ENCODE measurements at regions not wholly inside any gene's neighbourhood (a gene's known extent, or its start where the extent isn't known, plus 50 kb on each side); places are given as distances from the start of the nearest gene placed in this dataset.

GRCh38 chr9:134235366-134235765, 71.0 kb upstream of the RNU6ATAC start:
- TF ChIP-seq POLR2A (IDR thresholded peaks at IDR 0.05) = no peak
- TF ChIP-seq, protein P1, sequence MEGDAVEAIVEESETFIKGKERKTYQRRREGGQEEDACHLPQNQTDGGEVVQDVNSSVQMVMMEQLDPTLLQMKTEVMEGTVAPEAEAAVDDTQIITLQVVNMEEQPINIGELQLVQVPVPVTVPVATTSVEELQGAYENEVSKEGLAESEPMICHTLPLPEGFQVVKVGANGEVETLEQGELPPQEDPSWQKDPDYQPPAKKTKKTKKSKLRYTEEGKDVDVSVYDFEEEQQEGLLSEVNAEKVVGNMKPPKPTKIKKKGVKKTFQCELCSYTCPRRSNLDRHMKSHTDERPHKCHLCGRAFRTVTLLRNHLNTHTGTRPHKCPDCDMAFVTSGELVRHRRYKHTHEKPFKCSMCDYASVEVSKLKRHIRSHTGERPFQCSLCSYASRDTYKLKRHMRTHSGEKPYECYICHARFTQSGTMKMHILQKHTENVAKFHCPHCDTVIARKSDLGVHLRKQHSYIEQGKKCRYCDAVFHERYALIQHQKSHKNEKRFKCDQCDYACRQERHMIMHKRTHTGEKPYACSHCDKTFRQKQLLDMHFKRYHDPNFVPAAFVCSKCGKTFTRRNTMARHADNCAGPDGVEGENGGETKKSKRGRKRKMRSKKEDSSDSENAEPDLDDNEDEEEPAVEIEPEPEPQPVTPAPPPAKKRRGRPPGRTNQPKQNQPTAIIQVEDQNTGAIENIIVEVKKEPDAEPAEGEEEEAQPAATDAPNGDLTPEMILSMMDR (IDR thresholded peaks at IDR 0.05) = no peak
